Adrenal gland (tissue), 9 donors: ENCODE measurements at regions not wholly inside any gene's neighbourhood (a gene's known extent, or its start where the extent isn't known, plus 50 kb on each side); places are given as distances from the start of the nearest gene placed in this dataset.

Experiments used
- DNase-seq, 7 donors: peaks; one replicate each; pipeline ENCODE4 v3.0.0-alpha.2; 2019 to 2020
- H3K27ac ChIP-seq, 5 donors: fragments of 200-600 bp; sonication (generic) in 4 of 5; 1 replicate in 3 of 5; 2 replicates in 2 of 5; pipeline versions ENCODE4 v1.5.1 to v1.8.0; 2016 to 2020; ENCODE audit warnings: mild to moderate bottlenecking in 1 of 5
- H3K27me3 ChIP-seq: fragments of 200-600 bp; 2 replicates; pipeline ENCODE4 v1.8.0; 2021
- H3K36me3 ChIP-seq, 2 donors: fragments of 200-600 bp; replicated peaks in 1 of 2; 1 replicate in 1 of 2; 2 replicates in 1 of 2; pipeline versions ENCODE4 v1.5.1 to v1.8.0; 2018 to 2022
- H3K4me1 ChIP-seq, 2 donors: fragments of 200-600 bp; replicated peaks in 1 of 2; 1 replicate in 1 of 2; 2 replicates in 1 of 2; pipeline versions ENCODE4 v1.5.1 to v1.8.0; 2018 to 2021
- H3K4me3 ChIP-seq, 4 donors: fragments of 200-600 bp; sonication (generic) in 3 of 4; one replicate each; pipeline ENCODE4 v1.5.1; 2016 to 2018
- H3K9me3 ChIP-seq, 3 donors: fragments of 200-600 bp; sonication (generic) in 1 of 3; replicated peaks in 1 of 3; 1 replicate in 2 of 3; 2 replicates in 1 of 3; pipeline versions ENCODE4 v1.5.1 to v1.8.0; 2016 to 2021
- CTCF ChIP-seq, 6 experiments: fragments of 450-650 bp in 4 of 6; fragments of 200-600 bp in 2 of 6; sonication (generic) in 1 of 6; IDR thresholded peaks; 1 replicate in 5 of 6; 2 replicates in 1 of 6; pipeline versions ENCODE4 v1.5.1 to v1.8.0; 2016 to 2021; ENCODE audit warnings: antibody characterized with exemption in 6 of 6, mild to moderate bottlenecking in 2 of 6, moderate library complexity in 1 of 6
- POLR2A ChIP-seq, 2 donors: fragments of 450-650 bp; IDR thresholded peaks; one replicate each; pipeline ENCODE4 v1.6.1; 2017; ENCODE audit warnings: antibody characterized with exemption in 2 of 2, mild to moderate bottlenecking in 2 of 2, moderate library complexity in 1 of 2
- WGBS, 4 donors: extraction: QIAGEN DNeasy Blood & Tissue Kit in 2 of 4; methylation state at CpG; one replicate each; pipeline versions ENCODE4 v1.1.5 to v1.1.7; 2013 to 2017; 5-methylcytosine and 5-hydroxymethylcytosine counted together
- intact Hi-C, 2 donors: fragments of 100-400 bp; cut with DNase I; formaldehyde crosslinking; loops; one replicate each; pipeline versions ENCODE4 v1.14.1 to v1.15.0; 2022 to 2023
- donor health status: healthy with polysubstance abuse.
- donor health status: Bipolar disorder and iron deficiency.
- donor health status: DM: yes; HTN: yes; CAD: no.
- donor health status: DM: no; HTN: no; CAD: no.
- donor health status: DM: no; HTN: no; CAD: no.

- Histone ChIP-seq H3K9me3 (no peaks in the 10 kb centered on the region), H3K36me3 (no peaks in the 10 kb centered on the region), H3K4me3 (no peak overlapping the region), H3K4me1 (no peaks in the 10 kb centered on the region), H3K27ac (no peak overlapping the region), H3K27me3 (no peaks in the 10 kb centered on the region)
- intact Hi-C loops: no loop called here
- DNase-seq: no peak
- no peak for TF ChIP-seq CTCF (IDR thresholded peaks at IDR 0.05)
- 68 to 89% (median 71%) methylated on average over 3 of the region's 3 CpGs for WGBS, 4 donors
Measured at GRCh38 chr14:34211732-34212131, 250.3 kb downstream of the SPTSSA start.

GRCh38 chr14:34208532-34208931, 253.5 kb downstream of the SPTSSA start:
- Histone ChIP-seq H3K27me3 (no peaks in the 10 kb centered on the region), H3K4me1 (no peaks in the 10 kb centered on the region), H3K27ac (no peak overlapping the region), H3K36me3 (no peaks in the 10 kb centered on the region), H3K4me3 (no peak overlapping the region), H3K9me3 (no peaks in the 10 kb centered on the region)
- TF ChIP-seq POLR2A (IDR thresholded peaks at IDR 0.05) (no peak), CTCF (IDR thresholded peaks at IDR 0.05) (no peak)
- intact Hi-C loops: no loop called here
- 57 to 70% (median 63%) methylated on average over 3 of the region's 3 CpGs for WGBS, 4 donors
- no peak for DNase-seq

- no peaks in the 10 kb centered on the region for H3K27me3 ChIP-seq
- TF ChIP-seq POLR2A (IDR thresholded peaks at IDR 0.05) (no peak), CTCF (IDR thresholded peaks at IDR 0.05) (no peak)
- H3K9me3 ChIP-seq: no peaks in the 10 kb centered on the region
- intact Hi-C loops: no loop called here
- no peaks in the 10 kb centered on the region for H3K36me3 ChIP-seq
- no peak overlapping the region for H3K4me3 ChIP-seq
- WGBS, 4 donors: 85 to 96% (median 90%) methylated on average over 1 of the region's 1 CpG
- DNase-seq: no peak
- H3K4me1 ChIP-seq: no peaks in the 10 kb centered on the region
- H3K27ac ChIP-seq: no peak overlapping the region
Measured at GRCh38 chr14:34205799-34206198, 254.9 kb upstream of the EGLN3 start.

GRCh38 chr14:34204774-34205173, 253.9 kb upstream of the EGLN3 start:
- WGBS, 4 donors: 94 to 99% (median 96%) methylated on average over 4 of the region's 4 CpGs
- DNase-seq: no peak
- no peak for TF ChIP-seq CTCF (IDR thresholded peaks at IDR 0.05)
- no peak for TF ChIP-seq POLR2A (IDR thresholded peaks at IDR 0.05)
- Histone ChIP-seq H3K27me3 (no peaks in the 10 kb centered on the region), H3K4me1 (no peaks in the 10 kb centered on the region), H3K9me3 (no peaks in the 10 kb centered on the region), H3K36me3 (no peaks in the 10 kb centered on the region), H3K27ac (no peak overlapping the region), H3K4me3 (no peak overlapping the region)
- intact Hi-C loops: no loop called here
